ENCODE measurements at regions not wholly inside any gene's neighbourhood (a gene's known extent, or its start where the extent isn't known, plus 50 kb on each side); places are given as distances from the start of the nearest gene placed in this dataset.

GRCh38 chr14:61226015-61226654 lies 55.0 kb downstream of the TMEM30B start:
- no peak for DNase-seq

- DNase-seq, result no peak
These were observed 55.8 kb downstream of the TMEM30B start for GRCh38 chr14:61225344-61225743.

GRCh38 chr14:61223552-61223951 lies 57.6 kb downstream of the TMEM30B start:
- DNase-seq, result no peak

- no peak for DNase-seq
These were observed 58.8 kb downstream of the TMEM30B start for GRCh38 chr14:61222388-61222787.

- DNase-seq, result no peak
These were observed 59.2 kb downstream of the TMEM30B start for GRCh38 chr14:61221906-61222305.

GRCh38 chr14:61219673-61220072 lies 61.5 kb downstream of the TMEM30B start:
- DNase-seq, result no peak

GRCh38 chr14:61219256-61219655 lies 61.9 kb downstream of the TMEM30B start:
- DNase-seq, result no peak

- DNase-seq, result no peak
These were observed 62.4 kb downstream of the TMEM30B start for GRCh38 chr14:61218767-61219166.

- no peak for DNase-seq
These were observed 63.0 kb downstream of the TMEM30B start for GRCh38 chr14:61218157-61218556.

GRCh38 chr14:61217516-61217915 lies 63.6 kb downstream of the TMEM30B start:
- no peak for DNase-seq

GRCh38 chr14:61215222-61216020 lies 65.7 kb downstream of the TMEM30B start:
- DNase-seq, result no peak

GRCh38 chr14:61213920-61214319 lies 67.2 kb downstream of the TMEM30B start:
- no peak for DNase-seq

GRCh38 chr14:61213191-61213621 lies 67.9 kb downstream of the TMEM30B start:
- no peak for DNase-seq

- no peak for DNase-seq
These were observed 68.6 kb downstream of the TMEM30B start for GRCh38 chr14:61212546-61212945.

- no peak for DNase-seq
These were observed 69.5 kb downstream of the TMEM30B start for GRCh38 chr14:61211476-61212255.

GRCh38 chr14:61203081-61203753 lies 77.9 kb downstream of the TMEM30B start:
- no peak for DNase-seq

- DNase-seq, result no peak
These were observed 79.0 kb downstream of the TMEM30B start for GRCh38 chr14:61202124-61202523.

GRCh38 chr14:61201171-61201570 lies 80.0 kb downstream of the TMEM30B start:
- DNase-seq, result no peak

GRCh38 chr14:61197416-61197815 lies 83.7 kb downstream of the TMEM30B start:
- DNase-seq, result no peak

GRCh38 chr14:61196792-61197191 lies 84.3 kb downstream of the TMEM30B start:
- no peak for DNase-seq

GRCh38 chr14:61196034-61196433 lies 85.1 kb downstream of the TMEM30B start:
- no peak for DNase-seq

- no peak for DNase-seq
These were observed 87.7 kb downstream of the TMEM30B start for GRCh38 chr14:61193476-61193875.

- DNase-seq, result no peak
These were observed 88.1 kb downstream of the TMEM30B start for GRCh38 chr14:61192989-61193388.
